Epidermal melanocyte (primary cell): ENCODE measurements at regions not wholly inside any gene's neighbourhood (a gene's known extent, or its start where the extent isn't known, plus 50 kb on each side); places are given as distances from the start of the nearest gene placed in this dataset.
A peak's percentile ranks its signal among the peaks of the same experiment; 100 is the strongest.
"Not testable (repeated sequence)": the region's sequence is repeated elsewhere in the genome, so short reads cannot be mapped to it uniquely, and the experiment has no call there.

Source experiments
- DNase-seq: peaks from one replicate; pipeline ENCODE4 v3.0.0; 2011; ENCODE audit warnings: low spot score; ENCODE audit not compliant: insufficient read length

DNA sequence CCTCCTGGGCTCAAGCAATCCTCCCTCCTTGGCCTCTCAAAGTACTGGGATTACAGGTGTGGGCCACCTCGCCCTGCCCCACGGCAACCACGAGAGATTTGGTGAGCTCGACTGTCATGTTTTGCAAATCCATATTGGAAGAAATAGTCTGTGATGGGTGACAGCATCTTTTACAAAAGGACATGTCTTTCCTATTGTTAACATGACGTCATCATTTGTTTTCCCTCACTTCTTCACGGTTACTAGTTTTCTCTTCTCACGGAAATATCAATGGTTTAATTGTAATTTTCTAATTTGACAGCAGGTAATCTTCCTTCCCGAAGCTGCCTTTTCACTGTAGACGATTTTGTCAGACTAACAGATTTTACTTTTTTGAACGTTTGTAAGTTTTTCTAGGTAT lies 110.8 kb upstream of the GREM2 start:
- no peak for DNase-seq

DNA sequence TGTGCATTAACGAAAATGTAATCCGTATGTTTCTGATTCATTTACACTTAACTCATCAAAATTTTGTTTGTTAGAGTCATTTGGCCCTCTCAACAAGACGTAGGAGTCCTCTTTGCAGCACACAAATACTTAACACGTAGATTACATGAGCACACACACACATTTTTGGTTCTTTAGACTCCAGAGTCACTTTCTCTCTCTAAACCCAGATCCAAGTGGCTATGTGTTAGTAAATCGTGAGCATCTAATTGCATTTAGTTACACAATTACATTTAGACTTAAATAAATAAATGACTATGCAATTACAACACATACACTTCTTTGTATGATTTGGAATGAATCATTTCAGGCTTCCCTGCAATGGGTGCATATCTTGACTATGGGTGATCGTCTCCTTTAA lies 109.0 kb upstream of the GREM2 start:
- no peak for DNase-seq

DNA sequence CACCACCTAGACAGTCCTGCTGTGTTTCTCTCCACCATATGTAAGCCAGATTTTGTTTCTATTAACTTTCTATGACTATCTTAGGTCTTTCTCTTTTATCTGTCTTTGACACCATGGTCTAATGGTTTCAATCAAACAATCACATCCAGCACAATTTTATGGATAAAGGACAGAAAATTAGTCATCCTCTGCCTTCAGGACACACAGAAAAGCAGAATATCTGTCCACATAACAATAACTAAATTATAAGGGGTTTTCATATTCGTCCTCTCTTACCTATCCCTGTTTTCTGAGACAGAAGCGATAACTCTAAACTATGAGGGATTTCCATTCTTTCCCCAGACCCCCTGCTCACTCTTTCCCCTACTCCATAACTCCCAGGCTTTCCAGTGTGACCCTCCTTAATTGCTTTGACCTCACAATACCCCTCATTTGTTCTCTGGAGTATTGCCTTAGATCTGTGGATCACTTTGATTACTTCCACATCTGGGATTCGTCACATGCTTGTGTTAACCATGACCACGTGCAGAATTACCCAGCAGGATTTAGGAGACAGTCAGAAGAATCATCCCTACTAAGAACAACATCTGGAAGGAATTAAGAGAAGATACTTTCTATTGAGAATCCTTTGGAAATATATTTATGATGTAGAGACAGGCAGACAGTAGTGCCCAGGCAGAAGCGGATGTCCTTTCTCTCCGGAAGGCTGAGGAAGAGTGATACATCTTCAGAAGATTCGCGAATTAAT lies 108.2 kb upstream of the GREM2 start:
- DNase-seq = peak; percentile 37

DNA sequence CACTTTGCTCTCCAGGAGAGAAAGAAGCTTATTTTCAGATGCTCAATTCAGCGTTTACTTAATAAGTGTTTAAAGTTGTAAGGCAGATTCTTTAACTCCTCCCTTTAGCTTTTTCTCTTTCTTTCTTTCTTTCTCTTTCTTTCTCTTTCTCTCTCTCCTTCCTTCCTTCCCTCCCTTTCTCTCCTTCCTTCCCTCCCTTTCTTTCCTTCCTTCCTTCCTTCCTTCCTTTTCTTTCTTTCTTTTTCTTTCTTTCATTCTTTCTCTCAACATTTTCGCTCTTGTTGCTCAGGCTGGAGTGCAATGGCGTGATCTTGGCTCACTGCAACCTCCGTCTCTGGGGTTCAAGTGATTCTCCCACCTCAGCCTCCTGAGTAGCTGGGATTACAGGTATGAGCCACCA lies 104.6 kb upstream of the GREM2 start:
- not testable (repeated sequence) for DNase-seq

DNA sequence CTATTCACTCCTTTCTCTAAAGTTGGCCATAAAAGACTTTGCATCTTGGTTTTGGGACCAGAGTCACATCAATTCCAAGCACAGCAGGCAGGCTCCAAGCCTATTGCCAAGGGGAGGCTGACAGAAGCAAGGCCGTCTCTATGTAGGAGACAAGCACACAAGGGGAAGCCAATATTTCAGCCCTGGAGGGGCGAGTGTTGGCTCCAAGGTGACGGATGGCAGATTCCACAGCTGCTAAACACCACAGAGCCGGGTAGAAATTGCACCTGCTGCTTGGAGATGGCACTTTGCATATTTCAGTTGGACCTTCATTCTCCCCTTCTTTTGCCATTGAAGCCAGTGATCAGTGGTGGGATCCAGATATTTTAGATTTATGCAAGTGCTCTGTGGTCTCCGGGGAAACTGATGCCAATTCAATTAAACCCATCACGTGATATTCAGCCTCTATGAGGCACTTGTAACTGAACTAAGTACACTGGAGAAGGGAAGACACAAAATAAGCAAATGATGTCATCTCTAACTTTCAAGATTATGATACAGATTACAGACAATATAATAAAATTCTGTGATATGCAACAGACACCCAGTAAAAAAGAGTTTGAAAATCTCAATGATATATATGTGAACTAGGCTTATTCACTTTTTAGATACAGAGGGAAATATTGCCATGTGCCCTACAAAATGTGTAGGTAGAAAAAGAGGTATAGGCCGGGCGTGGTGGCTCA lies 102.8 kb upstream of the GREM2 start:
- DNase-seq = no peak

DNA sequence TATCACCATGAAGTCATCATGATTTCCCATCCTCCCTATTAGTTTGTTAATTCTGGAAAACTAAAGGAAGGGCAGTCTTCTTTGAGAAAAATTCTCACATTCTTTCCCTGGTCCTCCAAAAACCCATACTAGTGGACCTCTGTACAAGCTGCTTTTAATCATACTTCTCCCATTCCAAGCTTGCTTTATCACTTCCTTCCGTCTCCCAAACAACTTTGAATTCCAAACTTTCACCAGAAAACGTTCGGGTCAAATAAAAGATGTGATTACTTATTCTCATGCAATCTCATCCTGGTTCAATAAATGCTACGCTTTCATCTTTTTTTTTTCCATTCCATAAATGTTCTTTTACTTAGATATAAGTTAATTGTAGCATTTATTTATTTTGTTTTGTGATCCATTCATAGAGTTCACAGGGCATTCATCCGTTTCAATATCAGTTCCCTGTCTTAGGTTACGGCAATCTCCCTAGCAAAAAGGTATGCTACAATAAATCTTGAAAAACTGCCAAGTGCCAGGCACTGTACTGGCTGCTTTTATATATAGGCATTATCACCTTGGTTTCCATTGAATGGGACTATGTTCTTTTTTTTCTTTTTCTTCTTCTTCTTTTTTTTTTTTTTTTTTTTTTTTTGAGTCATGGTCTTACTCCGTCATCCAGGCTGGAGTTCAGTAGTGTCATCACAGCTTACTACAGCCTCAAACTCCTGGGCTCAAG lies 100.2 kb upstream of the GREM2 start:
- no peak for DNase-seq

DNA sequence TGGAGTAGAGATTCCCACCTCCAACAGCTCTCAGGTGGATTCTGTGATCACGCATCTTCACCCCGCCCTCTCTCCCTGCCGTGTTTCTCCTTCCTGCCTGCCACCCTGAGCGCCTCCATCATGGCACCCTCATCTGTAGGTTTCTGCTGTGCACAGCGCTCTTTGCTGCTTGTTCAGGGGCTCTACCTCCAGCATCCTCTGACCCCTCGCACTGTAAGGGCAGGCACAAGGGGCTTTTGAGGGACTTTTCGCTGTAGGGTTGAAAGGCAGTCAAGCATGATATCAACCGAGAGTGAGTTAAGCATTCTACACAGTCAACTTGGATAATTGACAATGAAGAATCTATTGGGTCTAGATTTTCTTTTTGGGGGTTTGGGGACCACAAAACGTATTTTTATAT lies 99.1 kb upstream of the GREM2 start:
- no peak for DNase-seq

DNA sequence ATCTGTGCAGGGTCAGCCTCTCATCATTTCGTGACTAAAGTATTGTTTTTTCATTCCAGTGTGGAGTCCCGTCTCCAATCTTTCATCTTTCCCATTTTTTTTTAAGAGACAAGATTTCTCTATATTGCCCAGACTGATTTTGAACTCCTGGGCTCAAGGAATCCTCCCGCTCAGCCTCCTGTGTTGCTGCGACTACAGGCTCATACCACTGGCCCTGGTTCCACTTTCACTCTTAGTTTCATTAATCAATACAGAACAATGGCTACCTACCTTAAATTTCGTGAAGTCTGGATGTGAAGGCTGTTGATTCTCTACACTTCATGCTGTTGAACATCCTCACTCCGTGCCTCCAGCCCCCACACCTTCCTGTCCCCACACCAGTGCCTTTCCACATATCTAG lies 97.7 kb upstream of the GREM2 start:
- no peak for DNase-seq

DNA sequence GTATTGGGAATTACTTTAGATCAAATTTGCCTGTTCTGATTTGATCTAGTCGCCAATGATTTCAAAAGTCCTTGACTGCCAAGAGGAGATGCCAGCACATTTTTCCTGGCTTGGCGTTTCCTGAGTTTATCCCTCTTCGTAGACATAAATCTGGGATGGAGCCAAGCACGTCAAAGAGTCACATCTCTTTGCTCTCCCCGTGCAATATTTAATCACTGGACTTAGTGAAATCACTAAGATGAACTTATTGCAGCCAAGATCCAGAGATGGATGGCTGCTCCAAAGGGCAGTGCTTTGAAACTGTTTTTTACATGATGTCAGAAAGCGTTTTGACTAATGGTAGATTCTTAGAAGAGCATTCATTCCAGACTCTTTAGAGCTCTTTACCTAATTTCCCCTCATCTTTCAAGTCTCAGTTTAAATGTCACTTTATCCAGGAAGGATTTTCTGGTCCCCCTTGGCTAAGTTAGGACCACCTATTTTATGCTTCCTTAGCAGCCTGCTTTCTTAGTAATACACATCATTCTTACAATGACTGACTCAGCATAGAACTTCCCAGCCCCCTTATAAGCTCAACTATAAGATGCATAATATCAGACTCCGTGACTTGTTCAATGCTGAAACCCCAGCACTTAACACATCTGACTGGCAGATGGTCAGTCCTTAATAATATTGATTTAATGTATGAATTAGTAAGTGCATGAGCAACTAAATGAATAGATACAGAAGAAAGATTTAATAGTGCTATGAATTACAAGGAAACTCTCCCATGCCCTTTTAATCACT lies 94.4 kb upstream of the GREM2 start:
- DNase-seq = no peak

DNA sequence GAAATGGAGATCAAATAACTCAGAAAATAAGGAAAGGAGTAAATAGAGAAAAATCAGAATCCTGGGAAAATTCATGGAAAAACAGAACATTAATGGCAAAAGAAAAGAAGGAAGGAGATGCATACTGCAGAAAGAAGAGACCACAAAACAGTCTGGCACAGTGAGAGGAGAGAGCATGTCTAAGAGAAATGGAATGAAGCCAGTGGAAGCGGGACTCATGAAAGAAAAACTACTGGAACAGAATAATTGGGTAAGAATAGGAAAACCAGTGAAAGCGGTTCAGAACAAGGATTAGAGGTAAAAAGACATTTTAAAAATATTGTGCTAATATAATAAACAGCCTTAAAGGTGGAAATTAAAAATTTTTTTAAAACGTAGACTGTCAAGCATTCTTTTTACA lies 93.6 kb upstream of the GREM2 start:
- DNase-seq = no peak

DNA sequence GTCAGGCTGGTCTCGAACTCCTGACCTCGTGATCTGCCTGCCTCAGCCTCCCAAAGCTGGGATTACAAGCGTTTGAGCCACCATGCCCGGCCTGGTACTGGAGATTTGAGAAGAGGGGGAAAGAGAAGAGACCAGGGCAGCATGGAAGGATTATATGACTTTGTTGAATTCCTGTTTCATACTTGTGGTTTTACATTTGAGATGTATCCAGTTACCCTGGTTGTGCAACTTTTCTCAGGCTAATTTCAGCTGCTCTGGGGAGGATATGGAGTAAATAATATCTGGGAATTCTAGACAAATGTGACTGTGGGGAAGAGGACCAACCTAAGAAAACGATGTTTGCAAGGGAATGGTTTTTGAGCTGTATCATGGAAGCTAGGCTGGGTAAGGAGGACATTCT lies 89.5 kb upstream of the GREM2 start:
- no peak for DNase-seq

DNA sequence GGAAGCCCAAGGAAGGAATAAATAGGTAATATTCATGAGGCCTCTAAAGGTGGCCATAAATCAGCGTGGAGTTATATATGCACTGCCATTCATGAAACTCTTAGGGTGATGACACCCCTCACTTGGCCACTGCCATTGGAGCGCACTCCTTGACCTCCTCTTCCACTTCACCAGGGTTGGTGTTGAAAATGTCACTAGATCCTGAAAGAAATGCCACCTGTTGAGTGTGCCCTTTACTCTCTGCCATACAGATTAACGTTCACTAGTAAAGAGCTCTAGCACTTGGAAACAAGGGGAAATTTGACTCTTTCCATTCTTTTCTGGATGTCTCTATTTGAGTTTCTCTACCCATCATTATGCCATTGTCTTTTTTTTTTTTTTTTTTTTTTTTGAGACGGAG lies 83.5 kb upstream of the GREM2 start:
- DNase-seq = no peak

DNA sequence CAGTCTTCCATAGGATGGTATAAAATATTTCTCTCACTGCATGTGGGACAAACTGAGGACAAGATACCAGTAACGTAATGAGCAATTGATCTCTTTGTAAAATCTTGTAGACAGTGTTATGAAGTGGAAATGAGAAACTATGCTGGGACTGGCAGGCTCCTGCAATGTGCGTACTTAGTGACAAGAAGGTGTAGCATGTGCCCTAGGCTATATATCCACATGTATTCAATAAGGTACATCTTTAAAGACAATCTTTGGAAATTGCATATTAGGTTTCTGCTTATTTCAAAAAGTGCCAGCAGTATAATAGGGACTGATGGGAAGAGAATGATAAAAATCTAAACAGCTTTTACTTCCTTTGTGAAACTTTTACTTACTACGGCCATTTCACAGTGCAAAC lies 81.9 kb upstream of the GREM2 start:
- no peak for DNase-seq

DNA sequence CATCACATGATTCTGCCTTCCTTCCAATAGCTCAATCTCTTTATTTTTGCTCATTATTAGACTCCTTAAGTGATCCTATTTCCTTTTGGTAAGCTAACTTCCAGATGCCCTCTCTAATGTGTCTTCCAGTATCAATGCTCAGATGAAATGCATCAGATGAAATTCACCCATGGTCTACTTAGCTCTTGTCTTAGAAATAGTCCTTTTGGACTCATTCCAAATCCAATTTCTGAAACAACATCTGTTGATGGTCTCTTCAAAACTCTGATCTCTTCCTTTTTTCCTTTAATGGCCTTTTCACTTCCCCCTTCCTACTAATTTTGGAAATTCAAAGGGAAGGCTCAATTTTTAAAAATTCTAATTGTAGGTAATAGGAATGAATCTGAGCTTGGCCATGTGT lies 81.1 kb upstream of the GREM2 start:
- DNase-seq = no peak

DNA sequence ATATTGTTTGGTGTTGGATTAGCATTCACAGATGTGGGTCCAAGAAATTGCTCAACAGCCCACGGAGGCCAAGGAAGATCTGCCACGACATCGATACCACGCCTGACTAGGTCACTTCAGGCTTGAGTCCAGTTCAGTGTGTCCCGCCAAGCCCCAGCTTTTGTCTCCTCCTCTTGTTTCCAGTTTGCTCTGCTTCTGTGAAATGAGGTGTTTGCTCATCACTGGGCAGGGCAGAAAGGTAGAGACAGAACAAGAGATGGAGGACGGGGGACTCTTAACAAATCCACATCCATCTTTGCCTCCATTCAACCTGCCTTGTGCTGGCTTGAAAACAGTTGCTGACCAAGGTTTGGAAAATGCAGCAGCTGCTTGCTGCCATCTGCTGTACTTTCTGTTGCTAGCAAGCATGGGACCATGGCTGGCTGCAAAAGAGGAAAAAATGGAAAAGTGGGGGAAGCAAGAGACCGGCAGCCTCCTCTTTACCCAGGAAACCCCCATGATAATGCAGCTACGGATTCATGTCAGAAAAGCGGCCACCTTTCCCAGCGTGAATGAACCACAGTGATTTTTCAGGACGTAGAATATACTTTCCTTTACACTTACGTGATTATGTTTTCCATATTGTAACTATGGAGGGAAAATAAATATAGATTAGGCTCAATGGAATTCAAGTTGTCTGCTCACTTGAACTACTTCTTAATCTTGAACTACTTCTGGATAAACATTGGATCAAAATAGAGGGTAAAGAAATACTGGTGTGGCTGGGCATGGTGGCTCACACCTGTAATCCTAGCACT lies 80.2 kb upstream of the GREM2 start:
- DNase-seq = no peak

DNA sequence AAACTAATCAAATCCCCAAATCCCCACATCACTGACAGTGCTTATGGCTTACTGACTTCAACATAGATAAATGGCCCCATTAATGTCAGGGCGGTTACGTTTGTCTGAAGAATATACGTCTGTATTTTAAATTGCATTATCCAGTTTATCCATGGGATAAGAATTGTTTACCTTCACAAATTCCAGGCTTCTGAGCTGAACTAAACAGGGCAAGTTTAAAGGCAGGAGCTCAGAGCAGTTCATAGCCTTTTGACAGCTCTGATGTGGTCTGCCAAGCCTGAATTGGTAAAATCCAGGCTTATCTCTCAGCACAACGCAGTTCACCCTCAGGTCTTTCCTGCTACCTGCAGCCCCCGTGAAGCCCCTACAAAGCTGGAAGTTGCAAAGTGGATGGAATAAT lies 79.5 kb upstream of the GREM2 start:
- no peak for DNase-seq

DNA sequence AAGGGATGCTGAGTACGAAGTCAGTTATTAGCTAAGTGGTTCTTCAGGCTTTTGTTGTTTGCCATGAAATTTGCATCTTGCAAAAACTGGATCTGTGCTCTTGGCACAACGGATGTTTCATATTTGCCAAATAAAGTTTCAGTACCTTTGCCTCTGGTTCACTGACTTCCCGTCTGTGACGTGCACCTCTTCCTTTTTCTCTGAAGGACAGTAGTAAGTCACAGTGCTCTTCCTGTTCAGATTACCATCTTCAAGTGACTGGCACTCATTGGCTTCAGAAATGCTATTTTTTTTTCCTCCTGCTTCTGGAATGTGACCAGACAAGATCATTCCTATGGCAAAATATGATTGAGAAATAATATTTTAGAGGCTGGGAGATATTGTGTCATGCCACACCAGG lies 75.9 kb upstream of the GREM2 start:
- DNase-seq = no peak

DNA sequence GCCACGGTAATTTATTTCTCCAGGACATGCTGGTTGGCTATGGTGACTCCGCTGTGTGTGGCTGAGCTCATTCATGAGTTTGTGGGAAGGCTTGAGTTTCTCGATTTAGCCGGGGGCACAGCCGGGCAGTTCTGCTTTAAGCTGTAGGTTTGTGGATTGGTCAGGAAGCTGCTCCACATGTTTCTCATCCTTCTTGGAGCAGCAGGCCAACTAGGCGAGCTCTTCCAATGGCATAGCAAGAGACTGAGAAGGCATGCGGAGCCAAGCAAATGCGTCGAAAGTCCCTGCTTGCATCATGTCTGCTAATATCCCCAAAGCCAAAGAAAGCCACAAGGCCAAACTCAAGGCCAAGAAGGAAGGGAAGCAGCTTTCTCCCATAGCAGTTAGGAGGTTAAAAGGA lies 71.6 kb upstream of the GREM2 start:
- DNase-seq = no peak

DNA sequence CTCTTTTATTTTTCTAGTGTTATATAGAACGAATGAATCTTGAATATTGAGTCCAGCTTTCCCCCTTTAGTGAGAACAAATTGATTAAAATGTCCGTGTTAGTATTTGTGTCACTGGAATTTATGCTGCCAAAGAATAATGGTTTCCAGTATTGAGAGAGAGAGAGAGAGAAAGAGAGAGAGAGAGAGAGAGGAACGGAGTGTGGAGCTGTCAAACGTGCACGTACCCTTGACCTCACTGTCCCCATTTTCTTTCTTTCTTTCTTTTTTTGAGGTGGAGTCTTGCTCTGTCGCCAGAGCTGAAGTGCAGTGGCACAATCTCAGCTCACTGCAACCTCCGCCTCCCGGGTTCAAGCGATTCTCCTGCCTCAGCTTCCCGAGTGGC lies 70.9 kb upstream of the GREM2 start:
- no peak for DNase-seq

DNA sequence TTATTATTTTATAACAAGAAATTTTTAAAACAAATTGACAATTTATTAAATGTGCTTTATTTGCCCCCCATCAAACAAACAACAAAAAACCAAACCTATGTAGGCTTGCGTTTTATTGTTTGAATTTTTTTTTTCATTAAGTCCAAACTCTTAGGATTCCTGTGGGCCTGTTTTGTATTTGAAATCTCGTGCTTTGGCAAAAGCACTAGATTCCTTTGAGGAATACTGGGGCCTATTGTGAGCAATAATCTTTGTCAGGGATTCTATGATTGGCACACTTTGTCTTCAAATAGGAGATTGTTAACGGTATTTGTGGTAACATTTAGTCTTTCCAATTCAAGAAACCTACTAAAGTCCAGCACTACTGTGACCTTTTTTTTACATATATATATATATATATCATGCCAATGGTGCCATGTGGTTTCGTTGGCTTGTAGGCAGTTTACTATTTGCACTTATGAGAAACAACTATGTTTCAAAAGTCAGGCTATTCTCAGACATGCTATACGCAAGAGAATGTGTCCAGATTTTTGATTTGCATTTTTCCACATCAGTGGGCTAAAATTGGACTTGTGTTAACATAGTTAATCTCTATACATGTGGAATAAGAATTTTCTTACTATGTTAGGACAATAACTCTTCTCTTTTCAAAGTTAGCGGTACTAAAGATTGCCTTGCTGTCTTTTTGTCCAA lies 70.4 kb upstream of the GREM2 start:
- DNase-seq = no peak
